Keratinocyte (primary cell): ENCODE measurements at regions not wholly inside any gene's neighbourhood (a gene's known extent, or its start where the extent isn't known, plus 50 kb on each side); places are given as distances from the start of the nearest gene placed in this dataset.

Experiments used
- EZH2 ChIP-seq: IDR thresholded peaks from one replicate; pipeline ENCODE4 v1.6.1; 2012; ENCODE audit warnings: inconsistent platforms, mild to moderate bottlenecking, low read length, moderate library complexity
- TF ChIP-seq, protein P1 (sequence below), 3 experiments: IDR thresholded peaks in 1 of 3; conservative IDR thresholded peaks in 1 of 3; optimal IDR thresholded peaks in 1 of 3; 2 replicates in 2 of 3; 3 replicates in 1 of 3; pipeline versions ENCODE3 to v1.5.1; 2011; ENCODE audit warnings: low read length in 3 of 3, mild to moderate bottlenecking in 3 of 3, moderate library complexity in 2 of 3, control low read depth in 1 of 3, inconsistent platforms in 1 of 3; ENCODE audit not compliant: insufficient read depth in 2 of 3; ENCODE audit errors: extremely low read depth in 1 of 3

- TF ChIP-seq, protein P1, sequence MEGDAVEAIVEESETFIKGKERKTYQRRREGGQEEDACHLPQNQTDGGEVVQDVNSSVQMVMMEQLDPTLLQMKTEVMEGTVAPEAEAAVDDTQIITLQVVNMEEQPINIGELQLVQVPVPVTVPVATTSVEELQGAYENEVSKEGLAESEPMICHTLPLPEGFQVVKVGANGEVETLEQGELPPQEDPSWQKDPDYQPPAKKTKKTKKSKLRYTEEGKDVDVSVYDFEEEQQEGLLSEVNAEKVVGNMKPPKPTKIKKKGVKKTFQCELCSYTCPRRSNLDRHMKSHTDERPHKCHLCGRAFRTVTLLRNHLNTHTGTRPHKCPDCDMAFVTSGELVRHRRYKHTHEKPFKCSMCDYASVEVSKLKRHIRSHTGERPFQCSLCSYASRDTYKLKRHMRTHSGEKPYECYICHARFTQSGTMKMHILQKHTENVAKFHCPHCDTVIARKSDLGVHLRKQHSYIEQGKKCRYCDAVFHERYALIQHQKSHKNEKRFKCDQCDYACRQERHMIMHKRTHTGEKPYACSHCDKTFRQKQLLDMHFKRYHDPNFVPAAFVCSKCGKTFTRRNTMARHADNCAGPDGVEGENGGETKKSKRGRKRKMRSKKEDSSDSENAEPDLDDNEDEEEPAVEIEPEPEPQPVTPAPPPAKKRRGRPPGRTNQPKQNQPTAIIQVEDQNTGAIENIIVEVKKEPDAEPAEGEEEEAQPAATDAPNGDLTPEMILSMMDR (optimal IDR thresholded peaks at IDR 0.05 in 1 of 3, IDR thresholded peaks at IDR 0.05 in 1 of 3, conservative IDR thresholded peaks at IDR 0.05 in 1 of 3; ENCODE audit: extremely low read depth in 1 of 3, insufficient read depth in 2 of 3, low read length in 3 of 3), result peak in 1 of 3 experiments; percentile 30
- TF ChIP-seq EZH2, result no peak
These were observed 171.0 kb downstream of the MSX2 start for GRCh38 chr5:174895360-174895759.
